ENCODE measurements at regions not wholly inside any gene's neighbourhood (a gene's known extent, or its start where the extent isn't known, plus 50 kb on each side); places are given as distances from the start of the nearest gene placed in this dataset.
"Not testable (repeated sequence)": the region's sequence is repeated elsewhere in the genome, so short reads cannot be mapped to it uniquely, and the experiment has no call there.

DNA sequence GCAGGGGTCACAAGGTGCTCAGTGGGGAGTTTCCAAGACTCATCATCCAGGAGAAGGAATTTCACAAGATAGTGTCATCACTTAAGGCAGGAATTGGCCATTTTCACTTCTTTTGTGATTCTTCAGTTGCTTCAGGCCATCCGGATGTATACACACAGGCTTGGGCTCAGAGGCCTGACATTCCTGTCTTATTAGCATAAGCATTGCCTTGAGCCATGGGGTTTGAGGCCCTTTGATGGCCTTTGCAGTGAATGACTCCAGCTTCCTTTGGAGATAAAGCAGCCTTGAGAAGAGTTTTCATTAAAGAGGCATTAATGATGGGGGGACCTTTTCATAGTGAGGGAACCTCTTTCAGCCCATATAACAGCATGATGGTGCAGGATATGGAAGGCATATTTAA, 366.0 kb upstream of the CNTNAP5 start:
- in situ Hi-C loops (cut with HindIII; ENCODE audit: low pct_unique_long_range_greater_than_20kb, low sequenced_read_pairs) = no loop called here
- DNase-seq (ENCODE audit: low read depth) = no peak

DNA sequence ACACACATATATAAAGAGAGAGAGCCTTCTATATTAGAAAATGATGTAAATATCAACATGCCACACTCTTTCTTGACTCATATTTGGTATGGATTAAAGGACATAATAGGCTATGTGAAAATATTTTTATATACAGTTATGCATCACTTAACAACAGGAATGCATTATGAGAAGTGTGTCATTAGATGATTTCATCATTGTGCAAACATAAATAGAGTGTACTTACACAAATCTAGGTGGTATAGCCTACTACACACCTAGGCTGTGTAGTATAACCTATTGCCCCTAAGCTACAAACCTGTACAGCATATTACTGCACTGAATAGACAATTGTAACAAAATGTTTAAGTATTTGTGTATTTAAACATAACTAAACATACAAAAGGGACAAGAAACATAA, 354.8 kb upstream of the CNTNAP5 start:
- DNase-seq (ENCODE audit: low read depth) = no peak
- in situ Hi-C loops (cut with HindIII; ENCODE audit: low pct_unique_long_range_greater_than_20kb, low sequenced_read_pairs) = no loop called here

DNA sequence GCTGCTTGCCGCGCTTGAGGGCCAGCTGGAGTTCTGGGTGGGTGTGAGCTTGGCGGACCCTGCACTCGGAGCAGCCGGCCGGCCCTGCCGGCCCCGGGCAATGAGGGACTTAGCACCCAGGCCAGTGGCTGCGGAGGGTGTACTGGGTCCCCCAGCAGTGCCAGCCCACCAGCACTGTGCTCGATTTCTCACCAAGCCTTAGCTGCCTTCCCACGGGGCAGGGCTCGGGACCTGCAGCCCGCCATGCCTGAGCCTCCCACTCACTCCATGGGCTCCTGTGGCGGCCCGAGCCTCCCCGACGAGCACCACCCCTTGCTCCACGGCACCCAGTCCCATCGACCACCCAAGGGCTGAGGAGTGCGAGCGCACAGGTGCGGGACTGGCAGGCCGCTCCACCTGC, 341.3 kb upstream of the CNTNAP5 start:
- DNase-seq (ENCODE audit: low read depth); in situ Hi-C loops (cut with HindIII; ENCODE audit: low pct_unique_long_range_greater_than_20kb, low sequenced_read_pairs): not testable (repeated sequence)

GRCh38 chr2:123687064-123687463, 338.0 kb upstream of the CNTNAP5 start:
- in situ Hi-C loops (cut with HindIII; ENCODE audit: low pct_unique_long_range_greater_than_20kb, low sequenced_read_pairs) = no loop called here
- no peak for DNase-seq (ENCODE audit: low read depth)

- no peak for DNase-seq (ENCODE audit: low read depth)
- in situ Hi-C loops (cut with HindIII; ENCODE audit: low pct_unique_long_range_greater_than_20kb, low sequenced_read_pairs) = no loop called here
Observed at GRCh38 chr2:123688231-123688940, 336.7 kb upstream of the CNTNAP5 start.

GRCh38 chr2:123692121-123692520, 333.0 kb upstream of the CNTNAP5 start:
- in situ Hi-C loops (cut with HindIII; ENCODE audit: low pct_unique_long_range_greater_than_20kb, low sequenced_read_pairs) = no loop called here
- no peak for DNase-seq (ENCODE audit: low read depth)

GRCh38 chr2:123693836-123694235, 331.3 kb upstream of the CNTNAP5 start:
- DNase-seq (ENCODE audit: low read depth) = no peak
- in situ Hi-C loops (cut with HindIII; ENCODE audit: low pct_unique_long_range_greater_than_20kb, low sequenced_read_pairs) = no loop called here

- DNase-seq (ENCODE audit: low read depth) = no peak
- in situ Hi-C loops (cut with HindIII; ENCODE audit: low pct_unique_long_range_greater_than_20kb, low sequenced_read_pairs) = no loop called here
Observed at GRCh38 chr2:123695426-123695825, 329.7 kb upstream of the CNTNAP5 start.

DNA sequence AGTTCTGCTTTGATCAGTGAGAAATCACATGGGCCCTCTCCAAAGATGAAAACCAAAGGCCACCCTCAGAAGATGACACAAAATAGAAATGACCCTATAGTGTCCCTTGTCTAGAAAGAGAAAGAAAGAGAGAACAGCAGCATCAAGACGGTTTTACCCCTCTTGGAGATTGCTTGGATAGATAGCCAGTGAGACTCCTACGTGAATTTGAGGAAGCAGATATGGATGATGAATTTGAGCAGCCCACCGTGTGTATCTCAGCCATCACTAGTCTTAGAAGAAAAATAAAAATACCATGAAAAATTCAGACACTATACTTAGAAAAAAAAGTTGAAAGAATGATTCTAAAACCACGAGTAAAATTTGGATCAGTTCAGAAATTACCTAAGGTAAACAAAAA, 329.1 kb upstream of the CNTNAP5 start:
- in situ Hi-C loops (cut with HindIII; ENCODE audit: low pct_unique_long_range_greater_than_20kb, low sequenced_read_pairs) = no loop called here

DNA sequence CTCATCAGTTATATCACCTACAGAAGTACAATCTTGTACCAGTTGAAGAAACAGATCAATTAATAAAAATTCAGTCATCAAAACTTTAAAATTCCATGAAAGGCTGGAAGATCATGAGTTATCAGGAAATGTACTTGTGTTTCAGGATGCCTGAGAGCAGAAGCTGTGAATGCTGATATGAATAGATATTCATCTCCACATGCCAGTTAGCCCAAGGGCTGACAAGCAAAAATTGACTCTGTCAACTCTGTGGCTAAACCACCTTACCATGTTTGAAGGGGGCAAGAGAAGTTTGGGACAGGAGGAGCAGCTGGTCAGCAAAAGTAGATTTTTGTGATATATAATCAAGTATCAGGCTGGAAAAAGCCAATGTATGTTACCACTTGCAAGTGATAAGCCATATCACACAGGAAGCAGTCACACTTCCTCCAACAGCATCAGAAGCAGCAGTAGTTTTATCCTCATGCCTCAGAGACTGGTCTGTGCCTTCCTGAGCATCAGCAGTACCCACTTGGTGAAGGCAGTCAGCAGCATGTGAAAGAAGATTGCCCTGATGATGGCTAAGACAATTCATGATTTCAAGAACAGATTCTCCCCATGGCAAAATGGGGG, 328.2 kb upstream of the CNTNAP5 start:
- in situ Hi-C loops (cut with HindIII; ENCODE audit: low pct_unique_long_range_greater_than_20kb, low sequenced_read_pairs) = no loop called here
- no peak for DNase-seq (ENCODE audit: low read depth)

More for the DNA sequence above, 329.1 kb upstream of the CNTNAP5 start:
- DNase-seq (ENCODE audit: low read depth) = no peak

DNA sequence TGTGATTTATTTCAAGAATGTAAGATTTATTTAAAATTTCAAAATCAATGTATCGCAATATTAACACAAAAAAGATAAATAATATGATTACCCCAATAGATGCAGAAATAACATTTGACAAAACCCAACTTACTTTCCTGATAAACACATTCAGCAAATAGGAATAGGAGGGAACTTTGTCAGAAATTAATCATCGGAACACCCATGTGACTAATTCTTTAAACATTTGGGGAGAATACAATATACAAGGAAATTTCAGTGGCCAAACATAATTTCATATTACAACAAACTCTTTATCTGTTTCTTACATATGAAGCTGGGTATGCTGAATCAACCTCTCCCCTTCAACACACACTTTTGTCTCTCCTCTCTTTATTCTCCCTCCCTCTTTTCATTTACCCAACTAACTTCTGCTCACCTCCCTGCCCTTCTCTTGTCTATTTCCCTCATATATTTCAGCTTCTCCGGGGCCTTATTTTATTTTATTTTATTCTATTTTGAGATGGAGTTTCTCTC, 309.6 kb upstream of the CNTNAP5 start:
- in situ Hi-C loops (cut with HindIII; ENCODE audit: low pct_unique_long_range_greater_than_20kb, low sequenced_read_pairs) = no loop called here
- DNase-seq (ENCODE audit: low read depth) = no peak

DNA sequence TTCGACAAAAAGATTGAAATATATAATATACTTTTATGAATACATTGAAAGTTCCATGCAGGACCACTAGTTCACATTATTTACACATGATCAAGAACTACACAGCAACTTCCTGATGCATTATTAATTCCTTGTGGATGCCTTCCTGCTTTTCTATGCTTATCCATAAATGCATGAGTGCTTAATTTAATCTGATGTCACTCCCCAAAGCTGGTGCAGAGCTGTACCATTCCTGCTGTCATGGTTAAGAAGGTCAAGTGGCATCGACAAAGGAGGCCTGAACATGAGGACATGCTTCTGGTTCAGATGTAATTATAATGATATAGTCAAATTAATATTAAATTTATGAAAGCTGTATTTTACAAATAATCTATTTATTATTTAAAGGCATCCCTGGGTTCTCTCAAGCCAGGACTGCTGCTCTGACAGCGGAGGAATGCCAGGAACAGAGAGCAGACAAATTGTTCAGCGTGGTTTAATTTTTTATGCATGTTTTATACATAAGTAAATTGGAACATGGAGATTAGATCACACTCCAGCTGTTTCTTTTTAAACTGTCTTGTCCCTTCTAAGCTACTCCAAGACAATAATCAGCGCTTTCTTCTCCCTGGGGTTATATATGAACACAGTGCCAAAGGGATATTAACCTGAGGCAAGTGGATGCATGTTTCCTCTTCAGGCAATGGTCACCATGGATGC, 307.3 kb upstream of the CNTNAP5 start:
- in situ Hi-C loops (cut with HindIII; ENCODE audit: low pct_unique_long_range_greater_than_20kb, low sequenced_read_pairs) = no loop called here

DNA sequence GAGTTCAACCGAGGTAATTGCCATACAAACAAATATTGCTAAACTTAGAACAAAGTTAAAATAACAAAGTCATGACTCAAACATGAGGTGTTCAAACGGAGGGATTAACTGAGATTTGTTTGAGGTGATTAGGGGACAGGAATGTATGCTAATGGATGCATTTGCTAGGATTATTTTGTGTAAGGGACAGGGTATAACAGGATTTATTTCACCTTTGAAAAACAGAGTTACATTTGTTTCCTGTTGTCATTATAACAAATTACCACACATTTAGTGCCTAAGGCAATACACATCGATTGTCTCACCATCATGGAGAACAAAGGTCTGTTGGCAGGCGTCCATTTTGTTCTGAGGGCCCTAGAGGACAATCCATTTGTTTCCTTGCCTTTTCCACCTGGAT, 304.3 kb upstream of the CNTNAP5 start:
- no peak for DNase-seq (ENCODE audit: low read depth)

More for the DNA sequence above, 307.3 kb upstream of the CNTNAP5 start:
- DNase-seq (ENCODE audit: low read depth) = no peak

GRCh38 chr2:123723706-123724105, 301.4 kb upstream of the CNTNAP5 start:
- in situ Hi-C loops (cut with HindIII; ENCODE audit: low pct_unique_long_range_greater_than_20kb, low sequenced_read_pairs) = no loop called here
- no peak for DNase-seq (ENCODE audit: low read depth)

More for the DNA sequence above, 304.3 kb upstream of the CNTNAP5 start:
- in situ Hi-C loops (cut with HindIII; ENCODE audit: low pct_unique_long_range_greater_than_20kb, low sequenced_read_pairs) = no loop called here

DNA sequence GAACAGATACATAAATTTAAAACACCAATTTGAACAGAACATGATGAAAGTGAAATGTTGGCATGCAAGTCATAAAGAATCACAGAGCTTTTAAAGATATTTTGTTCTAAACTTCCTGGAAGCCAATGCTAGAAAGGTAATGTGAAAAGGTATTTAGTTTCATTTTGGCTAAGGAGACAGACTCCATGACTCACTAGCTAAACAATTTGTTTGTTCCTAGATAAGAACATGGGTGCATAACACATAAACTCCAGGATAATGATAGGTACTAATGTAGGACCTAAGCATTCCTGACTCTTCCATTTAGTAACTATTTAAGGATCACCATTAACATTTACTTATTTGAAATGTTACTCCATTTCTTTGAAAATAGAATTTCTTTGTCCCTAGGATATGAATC, 292.5 kb upstream of the CNTNAP5 start:
- DNase-seq (ENCODE audit: low read depth) = no peak
- in situ Hi-C loops (cut with HindIII; ENCODE audit: low pct_unique_long_range_greater_than_20kb, low sequenced_read_pairs) = no loop called here

- no peak for DNase-seq (ENCODE audit: low read depth)
- in situ Hi-C loops (cut with HindIII; ENCODE audit: low pct_unique_long_range_greater_than_20kb, low sequenced_read_pairs) = no loop called here
Observed at GRCh38 chr2:123737371-123737770, 287.7 kb upstream of the CNTNAP5 start.

- in situ Hi-C loops (cut with HindIII; ENCODE audit: low pct_unique_long_range_greater_than_20kb, low sequenced_read_pairs) = no loop called here
- DNase-seq (ENCODE audit: low read depth) = no peak
Observed at GRCh38 chr2:123738643-123739042, 286.4 kb upstream of the CNTNAP5 start.

- DNase-seq (ENCODE audit: low read depth) = no peak
- in situ Hi-C loops (cut with HindIII; ENCODE audit: low pct_unique_long_range_greater_than_20kb, low sequenced_read_pairs) = no loop called here
Observed at GRCh38 chr2:123746006-123746405, 279.1 kb upstream of the CNTNAP5 start.

GRCh38 chr2:123747326-123747725, 277.8 kb upstream of the CNTNAP5 start:
- in situ Hi-C loops (cut with HindIII; ENCODE audit: low pct_unique_long_range_greater_than_20kb, low sequenced_read_pairs) = no loop called here
- DNase-seq (ENCODE audit: low read depth) = no peak

All from Caki2 (cell line).